NCI-H345 (cell line): ENCODE measurements at regions not wholly inside any gene's neighbourhood (a gene's known extent, or its start where the extent isn't known, plus 50 kb on each side); places are given as distances from the start of the nearest gene placed in this dataset.

Experiments
- DNase-seq: peaks from one replicate; lab custom pipeline; 2025; lab: John Stamatoyannopoulos, UW

DNA sequence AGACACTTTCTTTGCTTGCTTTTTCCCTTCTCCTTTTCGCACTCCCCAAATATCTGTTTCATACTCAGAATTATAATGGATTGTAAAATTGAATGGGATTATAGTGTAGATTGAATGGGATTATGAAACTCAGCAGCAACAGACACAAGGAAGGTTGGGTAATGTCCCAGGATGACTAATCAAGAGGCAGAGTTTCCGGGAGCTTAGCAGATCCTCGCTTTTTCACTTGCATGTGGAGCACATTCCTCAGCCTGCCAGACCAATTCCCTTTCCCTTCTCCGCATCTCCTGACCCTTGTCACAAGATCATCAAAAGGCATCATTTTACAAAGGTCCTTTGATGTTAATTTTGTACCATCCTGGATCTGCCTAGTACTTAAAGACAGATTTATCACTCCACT is 55.1 kb upstream of the SLC1A1 start:
- DNase-seq, result no peak

- no peak for DNase-seq
Measured at GRCh38 chr9:4433379-4433778, 56.9 kb upstream of the SLC1A1 start.

- no peak for DNase-seq
Measured at GRCh38 chr9:4430432-4431261, 59.6 kb upstream of the SLC1A1 start.

DNA sequence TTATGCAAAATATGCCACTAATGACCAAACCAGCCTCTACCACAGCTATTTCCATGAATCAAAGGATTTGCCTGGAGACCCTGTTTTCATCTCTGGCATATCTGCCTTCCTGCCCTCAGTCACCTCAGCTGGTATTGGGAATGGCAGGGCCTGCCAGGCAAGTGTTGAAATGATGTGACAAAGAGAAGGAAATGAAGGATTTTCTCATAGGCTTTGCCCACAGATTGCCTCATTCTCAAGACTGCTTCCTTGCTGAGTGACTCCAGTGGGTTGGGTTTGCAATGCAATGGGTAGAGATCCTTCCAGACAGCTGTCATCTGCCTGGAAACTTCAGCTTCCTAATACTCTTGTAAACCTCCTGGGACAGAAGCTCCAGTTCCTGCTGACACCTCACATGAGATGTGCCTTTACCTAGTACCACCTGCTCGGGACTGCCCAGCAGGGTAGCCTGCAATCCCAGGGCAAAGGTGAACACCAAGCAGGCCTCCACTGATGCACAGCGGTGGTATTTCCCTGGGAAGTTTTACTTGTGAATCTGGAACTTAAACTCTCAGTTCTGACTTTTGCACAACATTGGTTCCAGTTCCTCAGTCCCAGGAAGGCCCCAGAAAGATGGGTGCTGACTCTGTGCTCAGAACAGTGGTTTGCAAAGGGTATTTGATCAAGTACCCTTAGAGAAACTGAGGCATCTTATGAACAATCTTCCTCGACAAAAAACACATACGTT is 64.8 kb upstream of the SLC1A1 start:
- DNase-seq, result no peak

GRCh38 chr9:4424891-4425290 is 65.4 kb upstream of the SLC1A1 start:
- DNase-seq, result no peak

DNA sequence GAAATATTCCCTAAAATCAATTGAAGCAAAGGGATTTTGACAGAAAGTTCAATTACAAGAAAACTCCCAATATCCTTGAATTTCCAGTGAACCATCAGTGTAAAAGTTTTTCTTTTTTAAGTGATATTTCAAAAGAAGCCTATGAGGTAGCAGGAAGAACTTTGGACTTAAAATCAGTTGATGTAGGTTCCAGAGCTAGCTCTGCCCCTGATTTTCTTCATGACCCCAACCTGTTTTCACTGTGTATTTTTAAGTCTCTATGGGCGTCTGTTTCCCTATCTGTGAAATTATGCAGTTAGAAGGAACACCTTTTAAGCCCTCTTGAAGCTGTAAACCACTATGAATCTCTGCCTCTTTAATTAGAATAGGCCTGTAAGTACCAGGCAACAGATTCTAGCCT is 66.2 kb upstream of the SLC1A1 start:
- DNase-seq, result no peak

- DNase-seq, result no peak
Measured at GRCh38 chr9:4423207-4423610, 67.1 kb upstream of the SLC1A1 start.

DNA sequence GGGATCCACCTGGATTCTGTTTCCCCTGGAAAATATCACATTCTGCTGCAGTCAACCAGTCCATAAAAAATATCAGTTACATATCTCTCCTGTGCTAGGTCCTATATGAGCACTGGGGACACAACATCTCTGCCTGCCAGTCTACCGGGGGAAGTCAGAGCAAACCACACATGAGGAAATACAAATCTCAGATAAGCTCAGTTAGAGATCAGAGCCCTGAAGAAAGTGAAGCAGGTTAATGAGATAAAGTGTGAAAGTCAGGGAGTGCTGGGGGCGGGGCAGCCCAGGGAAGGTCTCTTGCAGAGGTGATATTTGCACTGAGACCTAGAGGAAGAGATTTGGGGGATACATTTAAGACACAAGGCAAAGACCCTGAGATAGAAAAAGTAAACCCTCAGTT is 67.8 kb upstream of the SLC1A1 start:
- DNase-seq, result no peak

DNA sequence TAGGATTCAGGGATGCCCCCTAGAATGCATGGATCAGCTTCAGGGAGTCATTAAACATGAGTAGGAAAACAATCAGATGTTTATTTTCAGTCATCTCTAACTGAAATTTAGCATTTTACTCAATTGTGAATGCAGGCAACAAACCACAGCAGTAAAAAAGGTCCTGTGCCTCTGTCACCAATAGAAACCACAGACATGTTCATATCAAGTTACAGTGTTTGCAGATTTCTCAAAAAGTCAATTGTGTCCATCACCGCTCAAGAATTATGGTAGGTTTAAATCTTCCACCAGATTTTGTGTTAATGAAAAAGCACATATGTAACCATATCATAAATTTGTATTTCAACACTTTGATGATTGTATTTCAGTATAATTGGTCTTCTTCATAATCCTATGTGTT is 68.4 kb upstream of the SLC1A1 start:
- DNase-seq, result no peak

DNA sequence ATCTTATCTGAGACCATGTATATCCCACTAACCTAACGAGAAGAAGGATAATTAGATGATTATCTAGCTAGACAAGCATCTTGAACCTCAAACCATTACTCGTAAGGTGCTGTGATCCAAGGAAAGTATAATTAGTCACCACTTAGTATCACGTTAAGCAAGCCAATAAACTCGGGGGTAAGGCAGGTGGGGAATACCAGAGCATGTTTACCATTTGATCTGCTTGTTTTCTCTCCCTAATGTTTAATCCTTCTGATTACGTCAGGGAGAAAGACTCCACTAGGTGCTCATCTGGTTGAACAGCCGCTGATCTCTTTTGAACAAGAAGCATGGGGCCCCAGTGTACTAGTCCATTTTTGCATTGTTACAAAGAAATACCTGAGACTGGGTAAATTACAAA is 69.9 kb upstream of the SLC1A1 start:
- DNase-seq, result no peak

DNA sequence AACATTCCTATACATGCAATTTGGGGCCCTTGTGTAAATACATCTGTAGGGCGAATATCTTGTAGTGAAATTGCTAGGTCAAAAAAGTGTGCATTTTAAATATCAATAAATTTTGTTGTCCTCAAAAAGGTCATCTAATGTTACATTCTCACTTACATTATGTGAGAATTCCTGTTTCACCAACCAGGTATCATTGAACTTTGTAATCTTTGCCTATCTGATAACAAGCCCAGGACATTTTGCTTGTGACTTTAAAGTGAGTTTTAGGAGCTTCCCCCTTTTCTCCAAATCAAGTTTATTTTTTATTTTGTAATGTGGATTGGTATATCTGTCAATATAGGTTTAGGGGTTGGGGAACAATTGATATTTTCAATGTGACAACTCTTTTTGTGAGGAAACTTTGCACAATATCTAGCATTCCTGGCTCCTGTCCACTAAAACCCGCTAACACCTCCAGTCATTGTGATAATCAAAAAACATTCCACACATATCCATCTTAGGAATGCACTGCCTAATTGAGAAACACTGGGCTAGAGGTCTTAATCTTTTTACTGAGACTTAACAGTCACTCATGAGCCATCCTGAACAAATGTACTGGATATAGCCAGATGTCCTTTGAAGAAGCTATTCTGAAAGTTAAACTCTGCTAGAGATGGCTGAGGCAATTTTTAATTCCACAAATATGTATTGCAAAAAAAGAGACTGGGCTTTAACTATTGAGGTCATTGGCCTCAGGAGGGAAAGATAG is 72.5 kb upstream of the SLC1A1 start:
- DNase-seq, result no peak

GRCh38 chr9:4416467-4416866 is 73.8 kb upstream of the SLC1A1 start:
- DNase-seq, result no peak

- no peak for DNase-seq
Measured at GRCh38 chr9:4415281-4415680, 75.0 kb upstream of the SLC1A1 start.

GRCh38 chr9:4413856-4414255 is 76.4 kb upstream of the SLC1A1 start:
- DNase-seq, result no peak

DNA sequence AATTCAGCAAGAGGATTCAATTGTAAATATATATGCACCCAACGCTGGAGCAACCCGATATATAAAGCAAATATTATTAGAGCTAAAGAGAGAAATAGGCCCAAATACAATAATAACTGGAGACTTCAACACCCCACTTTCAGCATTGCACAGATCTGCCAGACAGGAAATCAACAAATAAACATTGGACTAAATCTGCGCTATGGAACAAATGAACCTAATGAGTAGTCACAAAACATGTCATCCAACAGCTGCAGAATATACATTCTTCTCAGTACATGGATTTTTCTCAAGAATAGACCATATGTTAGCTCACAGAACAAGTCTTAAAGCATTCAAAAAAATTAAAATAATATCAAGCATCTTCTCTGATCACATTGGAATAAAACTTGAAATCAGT is 86.1 kb upstream of the SLC1A1 start:
- no peak for DNase-seq

DNA sequence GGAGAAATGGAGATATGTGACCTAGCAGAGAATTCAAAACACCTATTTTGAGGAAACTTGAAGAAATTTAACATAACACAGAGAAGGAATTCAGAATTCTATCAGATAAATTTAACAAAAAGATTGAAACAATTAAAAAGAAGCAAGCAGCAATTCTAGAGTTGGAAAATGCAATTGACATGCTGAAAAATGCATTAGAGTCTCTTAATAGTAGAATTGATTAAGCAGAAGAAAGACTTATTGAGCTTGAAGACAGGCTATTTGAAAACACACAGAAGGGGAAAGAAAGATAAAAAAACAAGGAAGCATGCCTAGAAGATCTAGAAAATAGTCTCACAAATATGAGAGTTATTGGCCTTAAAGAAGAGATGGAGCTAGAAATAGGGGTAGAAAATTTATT is 87.8 kb upstream of the SLC1A1 start:
- no peak for DNase-seq

GRCh38 chr9:4400731-4401130 is 89.5 kb upstream of the SLC1A1 start:
- no peak for DNase-seq

DNA sequence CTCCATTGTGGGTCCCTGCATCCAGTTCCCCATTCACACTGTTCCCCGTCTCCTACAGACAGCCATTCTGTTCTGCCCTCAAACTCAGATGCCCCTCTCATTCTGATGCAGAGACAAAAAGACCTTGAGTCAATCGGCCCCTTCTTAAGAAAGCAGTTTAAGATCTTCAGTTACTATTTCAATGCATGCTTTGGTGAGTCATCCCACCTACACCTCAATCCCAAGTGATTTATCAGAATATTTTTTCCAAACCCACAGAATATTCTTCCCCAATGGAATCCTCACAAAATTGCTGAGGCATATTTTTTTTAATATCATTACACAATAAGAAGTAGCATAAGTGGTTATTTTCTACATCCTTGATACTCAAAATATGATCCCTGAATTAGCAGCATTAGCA is 92.4 kb upstream of the SLC1A1 start:
- DNase-seq, result no peak

DNA sequence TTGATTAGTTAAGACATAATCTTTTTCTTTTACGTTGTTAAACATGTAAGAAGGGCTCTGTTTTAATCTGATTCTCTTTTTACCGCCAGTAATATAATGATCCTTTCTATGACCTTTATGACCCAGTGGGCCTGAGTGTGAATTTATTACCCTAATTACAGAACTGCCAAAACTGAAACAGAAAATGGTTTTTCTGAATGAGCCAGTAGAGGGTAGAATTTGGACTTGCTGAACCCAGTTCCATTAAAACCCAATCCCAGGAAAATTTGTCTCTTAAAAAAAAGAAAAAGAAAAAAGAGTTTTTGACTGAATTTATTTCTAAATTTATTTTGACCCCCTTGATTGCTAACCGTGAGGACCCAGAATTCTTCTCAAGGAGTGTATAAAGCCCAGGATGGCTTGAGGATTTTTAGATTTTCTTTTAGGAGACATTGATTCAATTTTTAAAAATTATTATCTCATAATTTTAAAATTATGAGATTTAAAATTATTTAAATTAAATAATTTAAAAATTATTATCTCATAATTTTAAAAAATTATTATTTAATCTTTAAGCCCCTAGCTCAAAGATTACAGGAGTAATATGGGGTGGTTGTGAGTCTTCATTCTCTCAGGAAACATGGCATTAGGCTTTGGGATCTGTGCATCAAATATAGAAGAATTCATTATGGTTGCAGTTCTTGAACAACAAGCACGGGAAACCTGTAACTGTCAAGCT is 94.1 kb upstream of the GLIS3 start:
- no peak for DNase-seq

DNA sequence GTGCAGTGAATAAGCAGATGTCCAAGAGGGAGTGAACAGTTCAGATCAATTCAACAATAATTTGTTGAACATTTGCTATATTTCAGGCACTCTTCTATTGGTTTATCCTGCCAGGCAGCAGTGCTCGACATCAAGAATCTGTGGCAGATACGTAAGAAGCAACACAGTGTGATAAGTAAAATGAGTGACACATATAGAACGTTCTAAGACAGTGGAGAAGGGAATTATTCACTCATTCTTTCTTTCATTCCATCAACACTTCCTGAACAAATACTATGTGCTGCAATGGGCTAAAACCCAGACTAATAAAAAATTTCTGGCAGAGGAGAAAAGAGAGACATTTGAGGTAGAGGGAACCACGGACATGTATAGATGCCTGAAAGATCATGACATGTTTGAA is 89.9 kb upstream of the GLIS3 start:
- DNase-seq, result no peak

- DNase-seq, result no peak
Measured at GRCh38 chr9:4389003-4389402, 89.1 kb upstream of the GLIS3 start.

GRCh38 chr9:4386819-4387218 is 87.0 kb upstream of the GLIS3 start:
- DNase-seq, result no peak
